ENCODE measurements at regions not wholly inside any gene's neighbourhood (a gene's known extent, or its start where the extent isn't known, plus 50 kb on each side); places are given as distances from the start of the nearest gene placed in this dataset.

GRCh38 chr2:105617631-105618350 is 126.9 kb upstream of the NCK2 start:
- no peak for DNase-seq

GRCh38 chr2:105615305-105615704 is 129.4 kb upstream of the NCK2 start:
- no peak for DNase-seq

- no peak for DNase-seq
Measured at GRCh38 chr2:105611811-105612424, 132.8 kb upstream of the NCK2 start.

- no peak for DNase-seq
Measured at GRCh38 chr2:105611333-105611637, 133.4 kb upstream of the NCK2 start.

- DNase-seq, result no peak
Measured at GRCh38 chr2:105610576-105611332, 134.0 kb upstream of the NCK2 start.

GRCh38 chr2:105609746-105610402 is 134.8 kb upstream of the NCK2 start:
- DNase-seq, result no peak

GRCh38 chr2:105607920-105608504 is 136.7 kb upstream of the NCK2 start:
- DNase-seq, result no peak

- DNase-seq, result no peak
Measured at GRCh38 chr2:105606081-105606480, 138.6 kb upstream of the NCK2 start.

- DNase-seq, result no peak
Measured at GRCh38 chr2:105604938-105605337, 139.8 kb upstream of the NCK2 start.

- no peak for DNase-seq
Measured at GRCh38 chr2:105600949-105601794, 143.5 kb upstream of the NCK2 start.

- no peak for DNase-seq
Measured at GRCh38 chr2:105600602-105600948, 144.1 kb upstream of the NCK2 start.

- no peak for DNase-seq
Measured at GRCh38 chr2:105600037-105600442, 144.7 kb upstream of the NCK2 start.

- DNase-seq, result no peak
Measured at GRCh38 chr2:105598829-105599698, 145.6 kb upstream of the NCK2 start.

- DNase-seq, result no peak
Measured at GRCh38 chr2:105597806-105598803, 146.6 kb upstream of the NCK2 start.

- DNase-seq, result no peak
Measured at GRCh38 chr2:105597011-105597805, 147.5 kb upstream of the NCK2 start.

- DNase-seq, result no peak
Measured at GRCh38 chr2:105596411-105596921, 148.2 kb upstream of the NCK2 start.

GRCh38 chr2:105595536-105595935 is 149.2 kb upstream of the NCK2 start:
- DNase-seq, result no peak

- DNase-seq, result no peak
Measured at GRCh38 chr2:105593221-105593967, 151.3 kb upstream of the NCK2 start.

Data from CD4-positive, alpha-beta T cell treated with Interleukin-1 beta for 1 hour (primary cell).